ENCODE measurements at regions not wholly inside any gene's neighbourhood (a gene's known extent, or its start where the extent isn't known, plus 50 kb on each side); places are given as distances from the start of the nearest gene placed in this dataset.

DNA sequence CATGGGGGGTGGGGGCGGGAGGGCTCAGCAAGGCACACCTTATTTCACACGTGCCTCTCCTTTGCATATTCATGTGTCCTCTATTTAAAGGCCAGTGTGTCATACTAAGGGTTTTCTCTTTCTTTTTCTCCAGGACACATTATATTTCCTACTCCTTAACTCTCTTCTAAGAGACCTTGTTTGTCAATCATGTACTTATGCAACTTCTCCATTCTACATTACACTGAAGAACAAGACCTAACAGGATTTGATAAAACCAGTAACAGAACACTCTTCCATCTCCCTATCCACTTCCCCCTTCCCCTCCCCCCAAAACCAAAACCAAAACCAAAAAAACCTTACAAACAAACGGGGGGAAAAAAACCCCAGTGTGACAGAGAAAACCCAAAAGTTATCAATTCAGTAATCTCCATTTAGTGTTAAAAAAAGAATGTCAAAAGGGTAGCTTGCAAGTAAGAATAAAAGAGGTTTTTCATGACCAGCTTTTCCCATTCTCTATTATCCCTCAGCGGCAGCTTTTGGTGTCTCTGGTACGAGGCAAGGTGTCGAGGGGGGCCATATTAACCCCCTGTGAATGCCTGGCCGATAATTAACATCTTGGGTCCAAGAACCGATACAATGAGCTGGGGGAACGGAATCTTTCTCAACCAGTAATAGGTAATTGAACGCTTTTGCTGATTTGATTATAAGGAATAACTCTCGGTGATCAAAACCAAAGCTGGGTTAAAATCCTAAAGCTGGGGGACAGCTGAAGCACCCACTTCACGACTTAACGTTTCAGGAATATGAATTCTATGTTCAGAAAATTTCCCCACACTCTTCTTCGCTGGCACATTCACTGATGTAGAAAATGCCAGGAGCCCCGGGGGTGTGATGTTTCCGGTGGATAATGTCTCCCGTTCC, 191.0 kb upstream of the TCF4 start:
- CTCF ChIA-PET, result no interaction called here
- POLR2A ChIA-PET, result no interaction called here

GRCh38 chr18:55777666-55778304, 189.8 kb upstream of the TCF4 start:
- ChIA-PET CTCF (no interaction called here), POLR2A (no interaction called here)

GRCh38 chr18:55775972-55776371, 188.0 kb upstream of the TCF4 start:
- POLR2A ChIA-PET, result no interaction called here
- CTCF ChIA-PET, result no interaction called here

- CTCF ChIA-PET, result no interaction called here
- POLR2A ChIA-PET, result no interaction called here
Observed at GRCh38 chr18:55774505-55774904, 186.5 kb upstream of the TCF4 start.

GRCh38 chr18:55768255-55768654, 180.3 kb upstream of the TCF4 start:
- ChIA-PET POLR2A (no interaction called here), CTCF (no interaction called here)

- POLR2A ChIA-PET, result no interaction called here
- CTCF ChIA-PET, result no interaction called here
Observed at GRCh38 chr18:55764386-55764785, 176.4 kb upstream of the TCF4 start.

DNA sequence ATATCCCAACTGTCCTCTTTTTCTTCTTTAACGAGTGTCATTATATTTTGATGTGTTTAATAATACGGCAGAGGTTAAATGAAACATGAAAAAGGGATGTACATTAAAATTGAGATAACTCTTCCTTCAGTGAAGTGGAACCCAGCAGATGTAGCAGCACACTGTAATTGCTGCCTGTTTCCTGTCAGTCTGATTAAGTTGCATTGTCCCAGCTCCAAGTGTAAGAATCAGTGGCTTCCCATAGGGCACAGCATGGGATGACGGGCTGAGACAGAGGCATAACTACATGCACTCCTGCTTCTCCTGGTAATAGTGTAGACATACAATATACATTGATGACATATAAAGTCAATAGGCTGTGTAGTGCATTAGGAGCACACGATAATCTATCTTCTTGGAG, 175.8 kb upstream of the TCF4 start:
- ChIA-PET POLR2A (no interaction called here), CTCF (no interaction called here)

- ChIA-PET CTCF (no interaction called here), POLR2A (no interaction called here)
Observed at GRCh38 chr18:55763298-55763697, 175.3 kb upstream of the TCF4 start.

- ChIA-PET CTCF (interaction anchor here (0.6 kb wide), 1 partner anchor 840 kb away, joined by 4 read pairs; no protein-coding TSS in a partner anchor), POLR2A (no interaction called here)
Observed at GRCh38 chr18:55762424-55762823, 174.4 kb upstream of the TCF4 start.

DNA sequence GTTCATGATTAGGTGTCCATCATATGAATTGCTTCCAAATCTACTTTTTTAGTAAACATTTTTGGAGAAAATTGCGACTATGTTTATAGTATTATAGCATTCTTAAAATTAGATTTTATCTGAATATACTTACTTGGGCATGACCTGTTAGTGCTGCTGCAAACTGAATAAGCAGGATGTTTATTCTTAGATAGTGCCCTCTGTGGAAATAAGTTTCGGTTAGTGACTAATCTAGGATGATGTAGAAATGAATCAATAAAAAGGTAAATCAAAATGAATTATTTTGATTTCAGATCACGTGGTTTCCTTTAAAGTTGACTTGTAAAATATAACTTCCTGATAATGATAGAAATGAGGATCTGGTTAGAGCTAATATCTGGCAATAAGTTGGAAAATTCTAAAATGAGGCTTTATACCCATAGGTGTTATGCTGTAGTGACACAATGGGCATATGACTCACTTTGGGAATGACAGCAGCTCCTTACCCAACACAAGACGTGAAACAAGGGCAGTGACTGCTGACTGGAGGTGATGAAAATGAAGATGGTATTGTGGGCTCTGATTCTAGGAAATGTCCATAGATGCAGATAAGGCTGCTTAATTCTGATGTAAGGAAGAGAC, 165.8 kb upstream of the TCF4 start:
- CTCF ChIA-PET, result no interaction called here
- POLR2A ChIA-PET, result no interaction called here

GRCh38 chr18:55751476-55751875, 163.5 kb upstream of the TCF4 start:
- ChIA-PET POLR2A (no interaction called here), CTCF (no interaction called here)

- ChIA-PET CTCF (no interaction called here), POLR2A (no interaction called here)
Observed at GRCh38 chr18:55748227-55748738, 160.3 kb upstream of the TCF4 start.

GRCh38 chr18:55744206-55744605, 156.2 kb upstream of the TCF4 start:
- ChIA-PET POLR2A (no interaction called here), CTCF (no interaction called here)

- POLR2A ChIA-PET, result no interaction called here
- CTCF ChIA-PET, result no interaction called here
Observed at GRCh38 chr18:55743736-55744135, 155.7 kb upstream of the TCF4 start.

DNA sequence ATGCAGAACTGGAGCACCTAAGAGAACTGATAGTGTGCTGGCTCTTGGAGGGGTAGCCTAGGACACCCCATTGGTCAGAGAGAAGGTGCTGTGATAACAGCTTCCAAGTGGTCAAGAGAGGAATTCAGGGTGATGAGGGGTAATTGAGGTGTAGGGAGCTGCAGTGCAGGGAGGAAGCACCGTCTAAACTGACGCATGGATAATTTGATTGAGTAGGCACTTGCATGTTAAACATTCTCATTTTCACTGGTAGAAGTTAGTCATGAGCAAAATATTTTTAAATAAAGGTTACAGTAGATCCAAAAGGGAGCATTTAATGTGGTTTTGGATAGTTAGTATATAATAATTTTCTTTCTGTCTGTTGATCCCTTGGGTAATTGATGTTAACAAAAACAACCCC, 155.1 kb upstream of the TCF4 start:
- ChIA-PET CTCF (no interaction called here), POLR2A (no interaction called here)

DNA sequence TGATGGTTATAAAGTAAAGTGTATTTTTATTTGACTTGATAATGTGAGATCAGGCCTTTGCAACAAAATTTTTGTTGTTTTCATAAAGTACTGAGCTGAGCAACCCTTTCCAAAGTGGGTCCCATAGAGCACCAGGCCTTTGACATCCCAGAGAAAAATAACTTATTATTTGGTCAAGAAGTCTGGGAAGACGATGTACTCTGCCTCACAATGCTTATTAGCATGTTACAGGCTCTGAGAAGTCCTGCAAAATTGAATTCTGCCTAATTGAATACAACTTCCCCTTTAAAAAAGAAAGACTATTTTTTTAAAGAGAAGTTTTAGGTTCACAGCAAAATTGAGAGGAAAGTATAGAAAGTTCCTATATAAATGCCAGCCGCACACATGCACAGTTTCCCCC, 151.5 kb upstream of the TCF4 start:
- CTCF ChIA-PET, result no interaction called here
- POLR2A ChIA-PET, result no interaction called here

DNA sequence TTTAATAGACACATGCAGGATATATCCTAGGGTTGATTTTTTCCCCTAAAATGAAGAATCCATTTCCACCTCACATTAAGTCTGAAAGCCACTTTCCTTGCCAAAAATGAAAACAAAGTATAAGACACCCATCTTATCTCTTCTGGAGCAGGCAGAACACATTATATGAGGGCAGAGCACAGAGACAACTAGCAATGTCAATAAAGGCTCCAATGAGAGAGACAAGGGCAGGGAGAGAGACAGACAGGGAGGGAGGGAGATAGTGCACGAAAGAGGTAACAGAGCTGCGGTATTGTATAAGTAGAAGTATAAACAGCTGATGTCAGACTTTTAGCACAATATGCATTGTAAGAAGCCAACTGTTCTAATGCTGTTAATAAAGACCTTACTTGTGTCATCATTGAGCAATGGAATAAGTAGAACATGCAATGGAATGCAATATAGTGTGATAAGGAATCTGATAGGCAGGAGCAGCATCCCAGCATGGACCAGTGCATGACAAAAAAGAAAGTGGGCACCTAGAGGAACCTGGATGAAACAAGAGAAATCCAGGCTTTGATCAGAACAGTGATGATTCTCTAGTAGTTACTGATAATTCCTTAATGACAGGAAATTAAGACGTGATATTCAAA, 150.6 kb upstream of the TCF4 start:
- ChIA-PET POLR2A (no interaction called here), CTCF (no interaction called here)

DNA sequence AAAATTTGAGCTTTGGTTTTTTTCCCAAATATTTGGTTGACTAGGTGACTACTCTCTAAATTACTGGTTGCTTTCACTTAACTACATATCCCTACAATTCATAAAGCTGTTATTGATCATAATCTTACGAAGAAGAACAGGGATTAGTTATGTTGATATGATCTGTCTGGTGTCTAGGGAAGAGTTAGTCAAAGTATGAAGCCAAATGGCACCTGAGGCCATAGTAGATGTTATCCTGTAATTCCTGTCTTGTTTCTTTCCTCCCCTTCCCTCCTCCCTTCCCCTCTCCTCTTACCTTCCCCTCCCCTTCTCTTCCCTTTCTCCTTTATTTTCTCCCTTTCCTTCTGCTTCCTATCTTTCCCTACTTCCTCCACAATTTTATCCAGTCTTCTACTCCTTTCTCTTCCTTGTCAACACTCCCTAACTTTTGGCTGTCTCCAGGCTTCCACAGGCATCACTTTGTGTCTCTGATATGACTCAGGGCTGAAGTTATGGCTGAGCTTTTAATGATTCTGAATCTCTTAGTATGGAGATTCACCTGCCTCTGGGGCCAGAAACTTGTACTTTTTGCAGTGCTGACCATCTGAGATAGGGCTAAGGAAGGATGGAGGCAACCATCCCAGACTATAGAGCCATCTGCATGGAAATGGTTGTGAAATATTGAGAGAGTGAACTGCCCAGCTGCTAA, 149.9 kb upstream of the TCF4 start:
- CTCF ChIA-PET, result no interaction called here
- POLR2A ChIA-PET, result no interaction called here

- ChIA-PET POLR2A (no interaction called here), CTCF (no interaction called here)
Observed at GRCh38 chr18:55737266-55737665, 149.3 kb upstream of the TCF4 start.

- ChIA-PET CTCF (no interaction called here), POLR2A (no interaction called here)
Observed at GRCh38 chr18:55735969-55736368, 148.0 kb upstream of the TCF4 start.
